SKM-1 treated with dmso at 0.1 percent for 144 hours (cell line): ENCODE measurements at regions not wholly inside any gene's neighbourhood (a gene's known extent, or its start where the extent isn't known, plus 50 kb on each side); places are given as distances from the start of the nearest gene placed in this dataset.

ENCODE experiments used
- DNase-seq: peaks from one replicate; lab custom pipeline; 2025; ENCODE audit not compliant: unreplicated experiment; lab: John Stamatoyannopoulos, UW

DNA sequence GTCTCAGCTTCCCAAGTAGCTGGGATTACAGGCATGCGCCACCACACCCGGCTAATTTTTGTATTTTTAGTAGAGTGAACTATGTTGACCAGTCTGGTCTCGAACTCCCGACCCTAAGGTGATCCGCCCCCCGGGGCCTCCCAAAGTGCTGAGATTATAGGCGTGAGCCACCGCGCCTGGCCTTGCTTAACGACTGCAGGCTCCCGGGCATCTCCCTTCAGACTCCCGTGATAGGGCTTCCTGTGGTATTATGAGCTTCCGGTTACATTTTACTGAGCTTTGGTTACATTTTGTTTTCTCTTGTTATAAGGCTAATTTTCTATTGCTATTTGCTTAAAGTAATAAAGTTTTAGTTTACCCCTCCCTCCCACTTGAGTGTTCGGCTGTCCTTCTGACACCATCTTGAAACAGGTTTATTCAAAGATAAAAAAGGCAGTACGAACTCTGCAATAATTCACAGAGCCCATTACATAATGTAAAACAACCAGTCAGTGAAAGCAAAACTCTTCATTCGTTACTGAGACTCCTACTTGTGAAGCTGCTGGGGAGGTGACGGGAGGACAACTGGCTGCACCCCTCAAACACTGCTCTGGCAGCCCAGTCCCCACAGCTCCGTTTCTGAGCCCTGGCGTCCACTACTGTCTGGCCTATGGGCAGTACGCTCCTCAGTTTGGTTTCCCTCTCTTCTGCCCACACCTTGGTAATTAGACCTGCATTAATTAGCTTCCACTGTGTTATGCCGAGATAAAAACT is 795.7 kb upstream of the SLIT2 start:
- DNase-seq, result no peak

DNA sequence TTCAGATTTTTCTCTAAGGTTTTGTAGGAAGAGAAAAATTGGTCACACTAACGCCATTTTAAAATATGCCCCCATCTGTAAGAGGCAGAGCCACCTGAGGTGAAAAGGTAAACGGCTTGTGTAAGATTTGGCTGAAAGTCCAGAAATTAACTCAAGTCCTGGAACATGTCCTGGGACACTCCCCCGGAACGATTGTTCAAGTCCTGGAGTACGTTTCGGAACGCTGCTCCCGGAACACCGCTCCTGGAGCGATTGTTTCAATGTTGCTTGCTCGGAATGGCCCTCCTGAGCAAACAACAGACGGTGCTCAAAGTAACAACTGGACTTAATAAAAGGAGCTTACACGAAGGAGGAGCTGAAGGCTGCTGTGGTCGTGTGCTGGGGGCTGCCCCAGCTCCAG is 796.5 kb upstream of the SLIT2 start:
- DNase-seq, result no peak

DNA sequence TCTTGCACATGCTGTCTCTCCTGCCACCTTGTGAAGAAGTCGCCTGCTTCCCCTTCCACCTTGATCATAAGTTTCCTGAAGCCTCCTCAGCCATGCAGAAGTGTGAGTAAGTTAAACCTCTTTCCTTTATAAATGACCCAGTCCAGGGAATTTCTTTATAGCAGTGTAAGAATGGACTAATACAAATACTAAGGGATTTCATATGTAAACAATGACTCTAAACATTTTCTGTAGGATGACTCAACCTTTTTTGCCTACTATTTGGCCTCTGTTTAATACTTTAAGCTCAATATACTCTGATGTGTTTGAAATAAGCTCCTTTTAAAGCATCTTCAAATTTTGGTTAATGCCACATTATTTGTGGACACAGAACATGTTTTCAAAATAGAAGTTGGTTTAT is 813.5 kb upstream of the SLIT2 start:
- no peak for DNase-seq

DNA sequence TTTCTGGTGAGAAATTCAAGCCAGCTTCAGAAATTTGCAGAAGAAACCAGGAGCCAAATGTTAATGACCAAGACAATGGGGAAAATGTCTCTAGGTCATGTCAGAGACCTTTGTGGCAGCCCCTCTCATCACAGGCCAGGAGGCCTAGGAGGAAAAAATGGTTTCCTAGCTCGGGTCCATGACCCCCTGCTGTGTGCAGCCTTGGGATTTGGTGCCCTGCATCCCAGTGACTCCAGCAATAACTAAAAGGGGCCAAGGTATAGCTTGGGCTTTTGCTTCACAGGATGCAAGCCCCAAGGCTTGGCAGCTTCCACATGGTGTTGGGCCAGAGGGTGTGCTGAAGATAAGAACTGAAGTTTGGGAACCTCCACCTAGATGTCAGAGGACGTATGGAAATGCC is 814.7 kb upstream of the SLIT2 start:
- DNase-seq, result no peak

DNA sequence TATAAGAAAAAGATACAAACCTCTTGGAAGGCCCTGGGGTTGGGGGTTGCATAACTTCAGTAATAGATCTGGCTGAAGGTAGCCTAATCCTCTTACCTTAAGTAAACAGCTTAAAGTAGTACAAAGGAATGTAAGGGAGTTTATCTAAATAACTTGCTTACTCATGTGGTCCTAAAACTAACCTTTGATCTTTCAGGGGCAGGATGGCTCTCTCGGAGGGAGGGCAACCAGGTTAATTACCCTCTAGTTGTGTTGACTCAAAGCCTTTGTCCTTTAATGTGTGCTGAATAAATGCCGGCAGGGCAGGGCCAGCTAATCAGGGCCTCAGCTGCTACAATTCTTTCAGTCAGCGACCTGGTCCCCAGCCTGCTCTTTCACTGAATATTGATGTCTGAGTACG is 822.0 kb upstream of the SLIT2 start:
- no peak for DNase-seq

DNA sequence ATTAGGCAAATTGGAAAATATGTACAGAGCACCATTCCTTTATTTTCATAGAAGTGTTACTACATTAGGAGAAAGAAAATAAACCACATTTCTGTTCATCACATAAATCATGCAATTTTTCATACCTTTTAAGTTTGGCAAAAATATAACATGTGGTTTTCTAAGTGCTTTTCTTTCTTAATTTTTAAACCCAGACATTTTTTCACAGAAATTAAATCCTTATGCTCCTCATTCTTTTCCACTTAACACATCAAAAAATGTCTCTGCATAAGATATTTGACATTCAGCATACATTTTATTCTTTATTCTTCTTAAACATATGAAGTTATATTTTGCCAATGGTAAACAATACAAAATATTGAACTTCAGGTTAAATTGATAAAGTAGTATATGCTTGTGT is 826.6 kb upstream of the SLIT2 start:
- no peak for DNase-seq

DNA sequence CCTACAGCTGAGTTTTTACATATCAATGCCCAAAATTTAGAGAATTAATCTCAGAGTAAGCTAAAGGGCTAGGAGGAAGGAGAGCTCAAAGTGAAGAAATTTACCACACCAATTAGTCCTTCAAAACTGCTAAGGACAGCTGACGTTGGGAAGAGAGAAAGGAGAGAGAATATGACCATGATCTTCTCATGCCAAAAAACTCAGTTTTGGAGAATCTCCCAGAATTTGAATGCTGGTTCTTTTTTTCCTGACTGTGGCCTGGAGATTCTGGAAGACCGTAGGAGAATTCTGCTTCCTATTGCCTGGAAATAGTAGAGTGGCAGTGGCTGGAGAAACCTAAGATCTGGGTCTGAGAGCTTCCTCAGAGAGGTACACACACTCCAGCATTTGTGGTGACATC is 834.4 kb upstream of the SLIT2 start:
- no peak for DNase-seq

DNA sequence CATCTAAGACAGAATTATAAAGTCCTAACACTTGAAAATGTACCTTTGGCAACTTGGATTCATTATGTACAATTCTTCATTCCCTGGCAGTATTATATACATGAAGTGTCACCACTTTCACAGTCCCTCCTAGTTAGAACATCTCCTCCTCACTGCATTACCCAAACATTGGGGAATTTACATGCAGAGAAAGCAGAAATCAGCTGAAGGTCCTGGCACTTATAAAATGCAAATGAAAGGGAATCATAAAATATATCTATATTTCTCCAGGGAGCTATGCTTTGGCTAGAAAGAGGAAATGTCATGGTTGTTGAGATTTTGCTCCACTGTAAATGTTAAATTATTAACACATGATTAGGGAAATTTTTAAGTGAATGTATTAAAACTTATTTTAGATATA is 835.6 kb upstream of the SLIT2 start:
- no peak for DNase-seq

DNA sequence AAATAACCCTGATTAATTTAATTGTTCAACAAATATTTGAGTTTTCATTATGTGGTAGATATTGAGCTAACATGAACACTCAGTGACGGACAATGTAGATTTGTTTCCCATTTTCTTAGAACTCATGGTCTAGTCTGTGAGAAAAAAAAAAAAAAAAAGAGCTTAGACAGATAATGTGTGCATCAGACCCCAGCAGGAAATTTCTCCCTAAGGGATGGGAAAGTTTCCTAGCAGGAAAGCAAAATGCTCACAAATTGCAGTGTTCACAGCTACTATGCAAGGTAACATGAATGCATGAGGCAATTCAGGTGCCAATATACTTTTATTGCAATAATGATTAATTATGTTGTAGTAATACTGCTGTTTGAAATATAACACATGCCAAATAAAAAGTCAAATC is 843.2 kb upstream of the SLIT2 start:
- DNase-seq, result no peak

DNA sequence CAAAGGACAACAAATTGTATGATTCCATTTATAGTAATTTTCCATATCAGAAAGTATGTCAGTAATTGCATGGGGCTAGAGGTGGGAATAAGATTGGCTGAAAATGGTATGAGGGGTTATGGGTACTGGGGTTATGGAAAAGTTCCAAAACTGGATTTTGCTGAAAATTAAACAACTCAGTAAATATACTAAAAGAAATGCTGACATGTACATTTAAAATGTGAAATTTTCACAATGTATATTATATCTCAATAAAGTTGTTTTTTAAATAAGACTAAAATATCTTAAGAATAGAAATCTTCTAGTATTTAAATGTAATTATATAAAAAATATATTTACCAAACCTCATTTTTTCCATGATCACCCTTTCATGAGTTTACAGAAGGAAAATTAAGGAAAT is 844.9 kb upstream of the SLIT2 start:
- DNase-seq, result no peak

DNA sequence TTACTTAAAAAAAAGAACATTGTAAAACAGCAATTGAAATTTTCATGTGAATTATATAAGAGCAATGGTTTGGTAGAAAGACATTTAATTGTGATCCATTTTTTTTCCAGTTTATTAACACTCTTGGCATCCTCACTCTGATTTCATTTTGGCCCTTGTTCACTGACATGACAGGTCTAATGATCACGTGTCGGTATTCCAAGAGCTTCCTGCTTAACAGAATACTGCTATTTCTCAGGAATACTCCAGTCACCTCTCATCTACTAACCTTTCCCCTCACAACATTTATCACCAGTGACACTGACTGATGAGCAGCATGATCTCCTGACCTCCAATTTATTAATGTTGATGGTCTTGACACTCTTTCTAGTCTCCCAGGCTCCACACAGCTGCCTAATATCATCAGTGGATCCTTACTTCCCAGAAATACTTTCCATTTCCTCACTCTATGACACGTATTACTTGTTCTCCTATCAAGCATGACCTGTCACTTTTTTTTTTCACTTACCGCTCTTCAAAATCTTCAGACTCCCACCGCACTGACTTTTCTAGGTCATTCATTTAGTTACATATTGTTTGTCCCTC is 847.8 kb upstream of the SLIT2 start:
- no peak for DNase-seq

DNA sequence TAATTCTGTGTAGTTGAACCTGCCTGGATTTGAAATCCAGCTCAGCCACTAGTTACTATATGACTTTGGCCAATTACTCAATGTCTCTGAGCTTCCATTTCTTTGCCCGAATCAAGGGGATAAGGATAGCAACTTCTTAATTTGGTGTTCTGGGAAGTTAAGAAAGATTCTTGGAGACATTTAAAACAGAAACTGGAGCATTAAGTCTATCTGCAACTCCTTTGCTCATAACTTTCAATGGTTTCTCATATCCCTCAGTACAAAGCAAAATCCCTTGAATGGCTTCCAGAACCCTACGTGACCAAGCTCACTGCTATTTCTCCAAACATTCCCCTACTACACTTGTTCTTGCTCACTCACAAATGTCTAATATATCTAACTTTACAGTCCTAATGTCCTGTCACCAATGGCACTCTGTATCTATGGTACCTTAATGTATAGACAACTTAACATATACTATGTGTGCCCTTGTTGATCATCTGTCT is 849.1 kb upstream of the SLIT2 start:
- no peak for DNase-seq

DNA sequence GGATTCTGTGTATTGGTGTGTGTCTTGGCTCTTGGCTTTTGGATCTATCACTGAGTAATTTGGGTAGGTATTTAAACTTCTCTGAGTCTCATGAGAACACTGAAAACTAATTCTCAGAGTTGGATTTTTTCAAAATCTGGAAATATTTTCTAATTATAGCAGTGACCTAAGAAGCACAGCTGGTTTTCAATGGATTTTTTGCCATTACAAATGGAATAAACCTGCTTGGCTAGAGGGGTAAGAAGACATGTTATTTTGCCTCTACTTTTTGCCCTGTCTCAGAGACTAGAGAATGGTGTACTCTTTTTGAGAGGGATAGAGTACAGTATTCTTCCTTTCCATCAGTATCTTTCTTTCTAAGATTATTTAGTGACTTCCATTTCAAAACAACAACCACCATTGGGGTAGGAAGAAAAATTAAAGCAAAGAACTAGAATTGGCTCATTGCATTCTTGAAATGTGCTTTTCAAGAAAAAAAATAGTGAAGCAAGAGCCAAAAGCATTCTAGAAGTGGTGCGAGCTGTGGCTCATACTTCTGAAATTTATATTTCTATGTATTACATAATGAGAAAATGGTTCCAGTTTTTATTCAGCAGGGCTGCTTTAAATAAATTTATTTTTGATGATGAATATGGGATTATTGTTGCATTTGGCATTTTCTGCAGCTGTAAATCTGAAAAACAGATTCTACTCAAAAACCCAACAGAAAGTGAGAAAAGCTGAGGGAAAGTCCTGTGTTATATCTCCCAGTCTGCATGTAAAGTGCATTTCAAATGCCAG is 850.2 kb upstream of the SLIT2 start:
- no peak for DNase-seq

DNA sequence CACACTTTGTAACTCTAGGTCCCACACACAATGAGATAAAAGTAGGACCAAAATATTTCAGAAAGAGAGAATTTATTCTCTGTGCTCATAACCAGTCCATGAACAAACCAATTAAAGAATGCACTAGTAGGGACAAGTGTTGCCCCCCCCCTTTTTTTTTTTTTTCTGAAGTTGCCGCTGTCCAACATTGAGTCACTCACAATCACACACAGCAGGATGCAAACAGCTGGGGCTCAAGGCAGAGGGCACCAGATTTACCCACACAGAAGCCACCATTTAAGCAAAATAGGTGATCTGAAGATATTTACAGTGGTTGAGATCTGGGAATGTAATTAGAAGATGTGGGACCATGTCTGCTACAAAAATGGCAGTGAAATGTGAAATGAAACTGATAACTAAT is 850.9 kb upstream of the SLIT2 start:
- DNase-seq, result no peak

DNA sequence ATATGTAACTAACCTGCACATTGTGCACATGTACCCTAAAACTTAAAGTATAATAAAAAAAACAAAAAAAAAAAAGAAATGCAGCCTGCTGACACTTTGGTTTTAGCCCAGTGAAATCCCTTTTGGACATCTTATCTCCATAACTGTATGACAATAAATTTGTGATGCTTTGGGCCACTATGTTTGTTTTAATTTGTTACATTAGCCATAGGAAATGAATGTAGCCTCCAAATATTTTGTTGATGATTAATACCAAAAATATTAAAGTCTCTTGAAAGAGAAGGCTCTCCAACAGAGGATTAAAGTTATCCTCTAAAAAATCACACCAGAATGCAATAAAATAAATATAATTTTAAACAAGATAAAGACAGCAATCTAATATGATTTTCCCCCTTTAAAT is 852.7 kb upstream of the SLIT2 start:
- DNase-seq, result no peak

DNA sequence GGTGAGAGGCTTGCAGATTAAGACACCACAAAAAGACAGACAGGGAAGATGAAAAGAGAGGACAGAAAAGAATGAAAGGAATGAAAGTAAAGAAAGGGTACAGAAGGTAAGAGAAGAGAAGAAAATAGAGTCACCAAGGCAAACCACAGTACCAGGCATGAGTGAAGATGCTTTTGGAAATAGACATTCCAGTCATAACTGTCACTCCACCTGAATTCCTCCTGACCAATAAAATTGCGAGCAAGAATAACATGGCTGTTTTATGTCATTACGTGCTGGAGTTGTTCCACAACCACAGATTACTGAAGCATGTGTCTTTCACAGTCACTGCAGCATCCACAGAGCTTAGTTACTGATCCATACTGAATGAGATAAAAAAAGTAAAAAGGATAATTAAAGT is 864.9 kb upstream of the SLIT2 start:
- no peak for DNase-seq

DNA sequence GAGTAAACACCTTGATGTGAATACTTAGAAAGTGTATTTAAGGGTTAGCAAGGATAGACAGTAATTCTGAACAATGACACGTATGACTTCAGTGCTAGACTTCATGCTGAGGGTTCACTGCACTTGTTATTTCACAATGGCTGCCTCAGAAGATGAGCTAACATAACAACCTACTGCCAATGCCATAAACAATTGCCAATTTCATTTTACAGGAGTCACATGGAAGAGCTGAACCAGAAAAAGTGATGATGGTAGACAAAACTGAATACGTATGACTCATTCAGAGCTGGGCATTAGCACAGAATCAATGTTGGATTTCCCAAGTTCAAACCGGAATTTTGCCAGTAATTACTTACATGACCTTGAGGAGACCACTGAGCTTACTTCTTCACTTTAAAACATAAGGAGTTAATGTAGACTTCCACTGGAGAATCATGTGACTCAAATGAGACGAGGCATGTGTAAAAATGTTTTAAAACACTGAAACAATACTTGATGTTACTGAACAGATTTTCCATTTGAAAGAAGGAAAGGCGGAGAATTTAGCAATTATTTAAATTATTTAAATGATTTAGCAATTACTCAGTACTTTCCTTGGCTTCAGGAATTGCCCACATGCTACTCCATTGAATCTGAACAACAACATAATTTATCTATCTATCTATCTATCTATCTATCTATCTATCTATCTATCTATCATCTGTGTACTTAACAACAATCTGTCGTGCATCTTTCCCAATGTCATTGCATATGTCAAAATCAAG is 868.5 kb upstream of the SLIT2 start:
- DNase-seq, result no peak

DNA sequence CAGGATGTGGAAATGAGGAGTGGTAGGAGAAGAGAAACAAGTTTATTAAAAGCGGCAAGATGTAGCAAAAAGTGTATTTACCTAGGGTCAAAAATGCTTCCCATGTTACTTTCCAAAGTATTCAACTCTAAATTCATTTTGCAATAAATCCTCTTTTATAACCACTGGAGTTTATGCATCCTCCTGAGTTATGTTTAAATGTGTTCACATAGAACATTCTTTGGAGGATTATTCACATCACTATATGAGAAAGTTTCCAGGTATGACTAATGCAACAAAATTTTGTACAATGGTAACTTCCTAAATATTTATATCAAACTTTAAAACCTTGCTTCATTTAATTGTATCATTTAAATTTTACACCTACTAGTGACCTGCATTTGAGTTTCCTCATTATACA is 870.6 kb upstream of the SLIT2 start:
- no peak for DNase-seq

DNA sequence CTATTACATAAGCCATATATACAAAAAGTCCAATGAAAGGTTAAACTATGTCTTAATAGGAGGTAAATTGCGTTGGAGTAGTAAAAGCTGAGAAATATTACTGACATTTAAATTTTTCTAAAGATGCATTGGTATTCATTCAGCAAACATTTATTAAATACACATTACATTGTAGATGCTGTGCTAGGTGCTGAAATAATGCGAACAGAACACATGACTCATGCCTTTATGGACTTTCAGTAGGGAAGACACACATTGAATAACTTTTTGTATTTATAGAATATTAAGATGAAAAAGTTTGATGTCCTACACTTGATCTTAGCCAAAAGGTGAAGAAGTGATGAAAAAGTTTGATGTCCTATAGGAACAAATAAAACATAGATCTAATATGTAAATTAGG is 871.1 kb upstream of the SLIT2 start:
- no peak for DNase-seq

DNA sequence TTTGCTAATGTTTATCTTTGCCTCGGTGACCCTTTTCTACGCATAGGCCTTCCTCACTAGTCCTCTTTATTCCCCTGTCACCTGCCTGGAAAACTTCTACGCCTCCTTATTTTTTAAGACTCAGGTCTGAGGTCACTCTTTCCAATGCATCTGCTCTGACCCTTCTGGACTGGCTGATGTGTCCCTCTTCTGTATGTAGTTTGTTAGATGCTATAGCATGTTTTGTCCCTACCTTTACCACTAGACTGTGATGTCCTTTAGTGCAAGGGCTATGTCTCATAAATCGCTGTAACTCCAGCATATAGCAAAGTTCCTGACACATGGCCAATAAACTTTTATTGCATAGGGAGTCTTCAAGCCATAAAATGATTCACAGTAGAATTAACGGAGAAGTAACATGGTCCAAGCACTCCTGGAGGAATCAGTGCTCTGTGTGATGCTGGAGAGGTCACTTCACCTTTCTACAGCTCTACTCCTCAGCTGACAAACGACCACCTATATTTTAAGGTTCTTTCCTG is 872.5 kb upstream of the SLIT2 start:
- no peak for DNase-seq

DNA sequence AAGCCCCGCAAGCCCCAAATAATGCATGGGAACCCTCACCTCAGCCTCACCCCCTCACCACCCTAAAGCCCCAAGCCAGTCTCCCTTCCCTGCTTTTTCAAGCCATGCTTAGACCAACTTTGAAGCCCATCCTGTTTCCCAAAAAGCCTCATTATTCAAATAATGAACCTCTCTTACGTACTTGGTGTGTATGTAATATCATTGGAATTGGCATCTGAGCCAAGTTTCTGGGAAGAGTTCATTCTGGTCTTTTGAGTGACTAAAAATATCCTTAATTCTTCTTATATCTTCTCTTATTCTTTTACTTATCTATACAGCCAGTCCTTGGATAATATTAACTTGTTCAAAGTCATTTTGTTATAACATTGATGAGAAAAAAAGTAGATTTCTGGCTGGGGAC is 875.8 kb upstream of the SLIT2 start:
- DNase-seq, result no peak
